ENCODE measurements at regions not wholly inside any gene's neighbourhood (a gene's known extent, or its start where the extent isn't known, plus 50 kb on each side); places are given as distances from the start of the nearest gene placed in this dataset.

DNA sequence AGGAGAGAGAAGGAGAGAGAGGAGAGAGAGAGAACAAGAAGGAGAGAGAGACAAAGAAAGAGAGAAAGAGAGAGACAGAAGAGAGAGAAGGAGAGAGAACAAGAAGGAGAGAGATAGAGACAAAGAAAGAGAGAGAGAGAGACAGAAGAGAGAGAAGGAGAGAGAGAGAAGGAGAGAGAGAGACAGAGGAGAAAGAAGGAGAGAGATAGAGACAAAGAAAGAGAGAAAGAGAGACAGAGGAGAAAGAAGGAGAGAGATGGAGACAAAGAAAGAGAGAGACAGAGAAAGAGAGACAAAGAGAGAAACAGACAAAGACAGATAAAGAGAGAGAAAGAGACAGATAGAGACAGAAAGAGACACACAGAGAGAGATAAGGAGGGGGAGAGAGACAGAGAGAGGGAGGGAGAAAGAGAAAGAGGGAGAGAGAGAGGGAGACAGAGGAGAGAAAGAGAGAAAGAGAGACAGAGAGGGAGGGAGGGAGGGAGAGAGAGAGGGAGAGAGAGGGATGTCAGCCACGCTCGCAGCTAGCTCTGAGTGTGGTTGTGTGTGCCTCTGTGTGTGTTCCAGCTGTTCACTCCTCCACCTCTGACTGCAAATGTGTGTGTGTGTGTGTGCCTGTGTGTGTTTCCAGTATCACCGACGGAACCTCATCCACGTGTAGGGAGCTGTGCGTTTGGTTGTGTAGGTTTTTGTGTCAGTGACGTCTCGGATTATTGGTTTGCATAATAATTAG, 105.8 kb downstream of the CRLF2 start:
- no peak for TF ChIP-seq POLR2A (IDR thresholded peaks at IDR 0.05)
- TF ChIP-seq, protein P1, sequence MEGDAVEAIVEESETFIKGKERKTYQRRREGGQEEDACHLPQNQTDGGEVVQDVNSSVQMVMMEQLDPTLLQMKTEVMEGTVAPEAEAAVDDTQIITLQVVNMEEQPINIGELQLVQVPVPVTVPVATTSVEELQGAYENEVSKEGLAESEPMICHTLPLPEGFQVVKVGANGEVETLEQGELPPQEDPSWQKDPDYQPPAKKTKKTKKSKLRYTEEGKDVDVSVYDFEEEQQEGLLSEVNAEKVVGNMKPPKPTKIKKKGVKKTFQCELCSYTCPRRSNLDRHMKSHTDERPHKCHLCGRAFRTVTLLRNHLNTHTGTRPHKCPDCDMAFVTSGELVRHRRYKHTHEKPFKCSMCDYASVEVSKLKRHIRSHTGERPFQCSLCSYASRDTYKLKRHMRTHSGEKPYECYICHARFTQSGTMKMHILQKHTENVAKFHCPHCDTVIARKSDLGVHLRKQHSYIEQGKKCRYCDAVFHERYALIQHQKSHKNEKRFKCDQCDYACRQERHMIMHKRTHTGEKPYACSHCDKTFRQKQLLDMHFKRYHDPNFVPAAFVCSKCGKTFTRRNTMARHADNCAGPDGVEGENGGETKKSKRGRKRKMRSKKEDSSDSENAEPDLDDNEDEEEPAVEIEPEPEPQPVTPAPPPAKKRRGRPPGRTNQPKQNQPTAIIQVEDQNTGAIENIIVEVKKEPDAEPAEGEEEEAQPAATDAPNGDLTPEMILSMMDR (IDR thresholded peaks at IDR 0.05), result no peak
- no peak for TF ChIP-seq POLR2AphosphoS5 (IDR thresholded peaks at IDR 0.05)
